ENCODE measurements at regions not wholly inside any gene's neighbourhood (a gene's known extent, or its start where the extent isn't known, plus 50 kb on each side); places are given as distances from the start of the nearest gene placed in this dataset.

DNA sequence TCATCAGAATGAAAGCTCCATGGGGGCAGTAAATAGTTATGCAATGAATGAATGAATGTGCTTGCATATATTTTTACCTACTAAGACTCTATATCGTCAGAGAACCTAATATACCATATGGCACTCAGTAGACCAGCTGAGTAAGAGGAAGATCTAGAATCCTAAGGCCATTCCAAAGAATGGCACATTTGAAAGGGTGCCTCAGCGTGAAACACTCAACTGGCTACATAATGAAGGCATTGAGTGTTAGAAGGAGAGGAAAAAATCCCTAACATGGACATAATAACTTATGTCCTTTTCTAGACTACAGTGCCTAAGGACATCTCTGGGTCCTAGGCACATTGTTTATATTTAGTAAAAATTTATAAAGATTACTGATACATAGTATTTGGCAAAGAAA, 61.7 kb upstream of the ARID2 start:
- Histone ChIP-seq H3K4me3 (replicated peaks in 1 of 3; ENCODE audit: insufficient read depth in 1 of 3, low read depth in 2 of 3, low read length in 3 of 3) (no peak overlapping the region), H3K9me3 (ENCODE audit: low read length) (no peaks in the 10 kb centered on the region), H3K4me2 (ENCODE audit: low read depth, low read length) (no peak overlapping the region), H3K4me1 (ENCODE audit: insufficient read depth, low read length) (no peaks in the 10 kb centered on the region), H2AFZ (ENCODE audit: low read length) (no peak overlapping the region), H3K27ac (ENCODE audit: extremely low read length, insufficient read depth, low read length) (no peak overlapping the region), H4K20me1 (ENCODE audit: insufficient read depth, low read length) (no peaks in the 10 kb centered on the region), H3K79me2 (ENCODE audit: insufficient read depth, low read length) (no peaks in the 10 kb centered on the region), H3K27me3 (ENCODE audit: control insufficient read depth in 1 of 2, insufficient read depth in 2 of 2, low read length in 2 of 2) (no peaks in the 10 kb centered on the region), H3K36me3 (replicated peaks in 1 of 2; ENCODE audit: control insufficient read depth in 1 of 2, insufficient read depth in 2 of 2, low read length in 2 of 2) (no peaks in the 10 kb centered on the region), H3K9ac (ENCODE audit: insufficient read depth, low read depth, low read length) (no peak overlapping the region)
- BruUV-seq (replicated peaks), result no TSS peak
- FAIRE-seq (no peak), ATAC-seq (no peak), DNase-seq (ENCODE audit: low spot score) (no peak)
- in situ Hi-C loops (cut with HindIII; ENCODE audit: extremely low pct_ligation_motif_present, low pct_unique_long_range_greater_than_20kb) (no loop called here), intact Hi-C loops (cut with micrococcal nuclease; ENCODE audit: unreplicated experiment) (no loop called here)
- ChIA-PET CTCF (ENCODE audit: low intra/inter-chr PET ratio, low total read pairs) (no interaction called here), POLR2A (no interaction called here)
- TF ChIP-seq ATF7-NPFF (CRISPR knock-in tag; IDR thresholded peaks at IDR 0.05; ENCODE audit: low read depth) (no peak), ZNF329 (CRISPR knock-in tag; IDR thresholded peaks at IDR 0.05; ENCODE audit: low read depth) (no peak), NFKBIZ (CRISPR knock-in tag; IDR thresholded peaks at IDR 0.05) (no peak)
- TF ChIP-seq, protein P1, sequence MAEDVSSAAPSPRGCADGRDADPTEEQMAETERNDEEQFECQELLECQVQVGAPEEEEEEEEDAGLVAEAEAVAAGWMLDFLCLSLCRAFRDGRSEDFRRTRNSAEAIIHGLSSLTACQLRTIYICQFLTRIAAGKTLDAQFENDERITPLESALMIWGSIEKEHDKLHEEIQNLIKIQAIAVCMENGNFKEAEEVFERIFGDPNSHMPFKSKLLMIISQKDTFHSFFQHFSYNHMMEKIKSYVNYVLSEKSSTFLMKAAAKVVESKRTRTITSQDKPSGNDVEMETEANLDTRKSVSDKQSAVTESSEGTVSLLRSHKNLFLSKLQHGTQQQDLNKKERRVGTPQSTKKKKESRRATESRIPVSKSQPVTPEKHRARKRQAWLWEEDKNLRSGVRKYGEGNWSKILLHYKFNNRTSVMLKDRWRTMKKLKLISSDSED (CRISPR knock-in tag; IDR thresholded peaks at IDR 0.05), result no peak
- TF ChIP-seq, protein P2, sequence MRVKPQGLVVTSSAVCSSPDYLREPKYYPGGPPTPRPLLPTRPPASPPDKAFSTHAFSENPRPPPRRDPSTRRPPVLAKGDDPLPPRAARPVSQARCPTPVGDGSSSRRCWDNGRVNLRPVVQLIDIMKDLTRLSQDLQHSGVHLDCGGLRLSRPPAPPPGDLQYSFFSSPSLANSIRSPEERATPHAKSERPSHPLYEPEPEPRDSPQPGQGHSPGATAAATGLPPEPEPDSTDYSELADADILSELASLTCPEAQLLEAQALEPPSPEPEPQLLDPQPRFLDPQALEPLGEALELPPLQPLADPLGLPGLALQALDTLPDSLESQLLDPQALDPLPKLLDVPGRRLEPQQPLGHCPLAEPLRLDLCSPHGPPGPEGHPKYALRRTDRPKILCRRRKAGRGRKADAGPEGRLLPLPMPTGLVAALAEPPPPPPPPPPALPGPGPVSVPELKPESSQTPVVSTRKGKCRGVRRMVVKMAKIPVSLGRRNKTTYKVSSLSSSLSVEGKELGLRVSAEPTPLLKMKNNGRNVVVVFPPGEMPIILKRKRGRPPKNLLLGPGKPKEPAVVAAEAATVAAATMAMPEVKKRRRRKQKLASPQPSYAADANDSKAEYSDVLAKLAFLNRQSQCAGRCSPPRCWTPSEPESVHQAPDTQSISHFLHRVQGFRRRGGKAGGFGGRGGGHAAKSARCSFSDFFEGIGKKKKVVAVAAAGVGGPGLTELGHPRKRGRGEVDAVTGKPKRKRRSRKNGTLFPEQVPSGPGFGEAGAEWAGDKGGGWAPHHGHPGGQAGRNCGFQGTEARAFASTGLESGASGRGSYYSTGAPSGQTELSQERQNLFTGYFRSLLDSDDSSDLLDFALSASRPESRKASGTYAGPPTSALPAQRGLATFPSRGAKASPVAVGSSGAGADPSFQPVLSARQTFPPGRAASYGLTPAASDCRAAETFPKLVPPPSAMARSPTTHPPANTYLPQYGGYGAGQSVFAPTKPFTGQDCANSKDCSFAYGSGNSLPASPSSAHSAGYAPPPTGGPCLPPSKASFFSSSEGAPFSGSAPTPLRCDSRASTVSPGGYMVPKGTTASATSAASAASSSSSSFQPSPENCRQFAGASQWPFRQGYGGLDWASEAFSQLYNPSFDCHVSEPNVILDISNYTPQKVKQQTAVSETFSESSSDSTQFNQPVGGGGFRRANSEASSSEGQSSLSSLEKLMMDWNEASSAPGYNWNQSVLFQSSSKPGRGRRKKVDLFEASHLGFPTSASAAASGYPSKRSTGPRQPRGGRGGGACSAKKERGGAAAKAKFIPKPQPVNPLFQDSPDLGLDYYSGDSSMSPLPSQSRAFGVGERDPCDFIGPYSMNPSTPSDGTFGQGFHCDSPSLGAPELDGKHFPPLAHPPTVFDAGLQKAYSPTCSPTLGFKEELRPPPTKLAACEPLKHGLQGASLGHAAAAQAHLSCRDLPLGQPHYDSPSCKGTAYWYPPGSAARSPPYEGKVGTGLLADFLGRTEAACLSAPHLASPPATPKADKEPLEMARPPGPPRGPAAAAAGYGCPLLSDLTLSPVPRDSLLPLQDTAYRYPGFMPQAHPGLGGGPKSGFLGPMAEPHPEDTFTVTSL (CRISPR knock-in tag; IDR thresholded peaks at IDR 0.05; ENCODE audit: borderline replicate concordance), result no peak
- WGBS (ENCODE audit: low lambda C conversion rate), result 2% methylated on average over 2 of the region's 2 CpGs
